ENCODE measurements at regions not wholly inside any gene's neighbourhood (a gene's known extent, or its start where the extent isn't known, plus 50 kb on each side); places are given as distances from the start of the nearest gene placed in this dataset.

DNA sequence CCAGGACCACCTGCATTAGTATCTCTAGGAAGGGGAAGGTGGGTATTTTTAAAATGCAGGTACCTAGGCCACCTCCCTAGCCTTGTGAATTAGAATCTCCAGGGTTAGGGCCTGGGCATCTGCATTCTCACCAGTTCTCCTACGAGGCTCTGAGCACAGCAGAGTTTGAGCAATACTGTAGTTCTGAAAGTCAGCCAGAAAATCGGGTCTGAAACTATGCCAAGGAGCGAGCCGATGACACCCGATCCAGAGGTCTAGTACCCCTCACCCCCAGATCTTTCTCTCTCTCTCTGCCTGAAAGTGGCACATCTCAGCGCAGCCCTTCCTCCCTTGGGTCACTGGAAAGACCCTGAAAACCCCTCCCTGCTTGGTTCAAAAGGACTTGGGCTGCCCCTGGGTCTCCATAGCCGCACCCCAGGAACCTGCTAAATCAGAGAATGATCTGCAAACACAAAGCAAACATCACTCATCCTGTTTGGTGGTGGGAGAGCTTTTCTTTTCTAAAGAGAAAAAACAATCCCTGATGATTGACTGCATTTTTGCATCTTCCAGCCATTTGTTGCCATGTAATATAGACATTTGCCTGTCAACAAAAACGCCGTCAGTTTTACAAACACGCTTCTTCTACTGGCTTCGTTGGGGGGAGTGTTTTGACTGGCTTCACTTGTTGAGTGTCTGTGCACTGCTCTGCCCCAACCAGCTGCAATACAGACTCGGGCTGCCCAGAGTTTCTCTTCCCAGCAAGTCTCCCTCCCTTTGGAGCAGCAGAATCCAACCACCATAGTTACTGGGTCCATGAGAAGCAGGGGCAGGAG is 229.9 kb downstream of the MN1 start:
- TF ChIP-seq POLR2AphosphoS5 (IDR thresholded peaks at IDR 0.05; ENCODE audit: insufficient read depth in 1 of 2, low read depth in 1 of 2): no peak
- TF ChIP-seq POLR2A (IDR thresholded peaks at IDR 0.05): no peak

All from vagina (tissue), 2 donors.